ENCODE measurements at regions not wholly inside any gene's neighbourhood (a gene's known extent, or its start where the extent isn't known, plus 50 kb on each side); places are given as distances from the start of the nearest gene placed in this dataset.

GRCh38 chr10:44659320-44659719 lies 251.8 kb upstream of the TMEM72 start:
- Histone ChIP-seq H3K4me3 (ENCODE audit: low read depth, low read length) (no peak overlapping the region), H3K4me1 (no peaks in the 10 kb centered on the region), H3K36me3 (ENCODE audit: control insufficient read depth, insufficient read depth, low read length) (no peaks in the 10 kb centered on the region), H3K27me3 (replicated peaks; ENCODE audit: control insufficient read depth, insufficient read depth, low read length) (no peaks in the 10 kb centered on the region; the same call in 1 of the 2 replicates), H3K9me3 (no peaks in the 10 kb centered on the region)
- Mint-ChIP-seq H3K36me3 (ENCODE audit: insufficient read depth, unreplicated experiment) (no peaks in the 10 kb centered on the region), H3K27me3 (ENCODE audit: insufficient read depth, unreplicated experiment) (peaks cover 15% of the 10 kb centered on the region), H3K9me3 (ENCODE audit: unreplicated experiment) (no peaks in the 10 kb centered on the region), H3K27ac (ENCODE audit: unreplicated experiment) (no peak overlapping the region), H3K4me3 (ENCODE audit: unreplicated experiment) (no peak overlapping the region), H3K4me1 (ENCODE audit: low read depth, unreplicated experiment) (no peaks in the 10 kb centered on the region)
- CTCF ChIA-PET, result no interaction called here
- no TSS peak for BruUV-seq (replicated peaks)
- intact Hi-C loops (cut with micrococcal nuclease; ENCODE audit: unreplicated experiment), result no loop called here
- no peak for TF ChIP-seq CTCF (IDR thresholded peaks at IDR 0.05; ENCODE audit: insufficient read depth in 1 of 2, low read depth in 1 of 2, low read length in 1 of 2, severe bottlenecking in 1 of 2, unreplicated experiment in 1 of 2)
- DNase-seq, result no peak
- POLR2A ChIA-PET, result no interaction called here

GRCh38 chr10:44660271-44660670 lies 250.9 kb upstream of the TMEM72 start:
- intact Hi-C loops (cut with micrococcal nuclease; ENCODE audit: unreplicated experiment), result no loop called here
- no peak for DNase-seq
- H3K4me3 ChIP-seq (ENCODE audit: low read depth, low read length), result no peak overlapping the region
- BruUV-seq (replicated peaks), result no TSS peak
- Mint-ChIP-seq H3K27me3 (ENCODE audit: insufficient read depth, unreplicated experiment) (peaks cover 15% of the 10 kb centered on the region), H3K9me3 (ENCODE audit: unreplicated experiment) (no peaks in the 10 kb centered on the region), H3K27ac (ENCODE audit: unreplicated experiment) (no peak overlapping the region), H3K4me1 (ENCODE audit: low read depth, unreplicated experiment) (no peaks in the 10 kb centered on the region), H3K36me3 (ENCODE audit: insufficient read depth, unreplicated experiment) (no peaks in the 10 kb centered on the region), H3K4me3 (ENCODE audit: unreplicated experiment) (no peak overlapping the region)
- H3K27me3 ChIP-seq (replicated peaks; ENCODE audit: control insufficient read depth, insufficient read depth, low read length), result no peaks in the 10 kb centered on the region; the same call in 1 of the 2 replicates
- no peaks in the 10 kb centered on the region for H3K9me3 ChIP-seq
- TF ChIP-seq CTCF (IDR thresholded peaks at IDR 0.05; ENCODE audit: insufficient read depth in 1 of 2, low read depth in 1 of 2, low read length in 1 of 2, severe bottlenecking in 1 of 2, unreplicated experiment in 1 of 2), result no peak
- POLR2A ChIA-PET, result no interaction called here
- no peaks in the 10 kb centered on the region for H3K4me1 ChIP-seq
- no peaks in the 10 kb centered on the region for H3K36me3 ChIP-seq (ENCODE audit: control insufficient read depth, insufficient read depth, low read length)
- CTCF ChIA-PET, result no interaction called here

- no peaks in the 10 kb centered on the region for H3K4me1 Mint-ChIP-seq (ENCODE audit: low read depth, unreplicated experiment)
Observed at GRCh38 chr10:44662051-44662450, 249.1 kb upstream of the TMEM72 start.

More at GRCh38 chr10:44662051-44662450, 249.1 kb upstream of the TMEM72 start:
- no peaks in the 10 kb centered on the region for H3K36me3 Mint-ChIP-seq (ENCODE audit: insufficient read depth, unreplicated experiment)
- Histone ChIP-seq H3K9me3 (no peaks in the 10 kb centered on the region), H3K27me3 (replicated peaks; ENCODE audit: control insufficient read depth, insufficient read depth, low read length) (no peaks in the 10 kb centered on the region; the same call in 1 of the 2 replicates), H3K36me3 (ENCODE audit: control insufficient read depth, insufficient read depth, low read length) (no peaks in the 10 kb centered on the region), H3K4me1 (no peaks in the 10 kb centered on the region), H3K4me3 (ENCODE audit: low read depth, low read length) (no peak overlapping the region)
- no peak overlapping the region for H3K4me3 Mint-ChIP-seq (ENCODE audit: unreplicated experiment)
- H3K9me3 Mint-ChIP-seq (ENCODE audit: unreplicated experiment), result no peaks in the 10 kb centered on the region
- peaks cover 12% of the 10 kb centered on the region for H3K27me3 Mint-ChIP-seq (ENCODE audit: insufficient read depth, unreplicated experiment)
- no peak for TF ChIP-seq CTCF (IDR thresholded peaks at IDR 0.05; ENCODE audit: insufficient read depth in 1 of 2, low read depth in 1 of 2, low read length in 1 of 2, severe bottlenecking in 1 of 2, unreplicated experiment in 1 of 2)
- ChIA-PET POLR2A (no interaction called here), CTCF (no interaction called here)
- intact Hi-C loops (cut with micrococcal nuclease; ENCODE audit: unreplicated experiment), result no loop called here
- no peak for DNase-seq
- BruUV-seq (replicated peaks), result no TSS peak
- no peak overlapping the region for H3K27ac Mint-ChIP-seq (ENCODE audit: unreplicated experiment)

Measured in Caco-2 (cell line).